ENCODE measurements at regions not wholly inside any gene's neighbourhood (a gene's known extent, or its start where the extent isn't known, plus 50 kb on each side); places are given as distances from the start of the nearest gene placed in this dataset.
"Not testable (repeated sequence)": the region's sequence is repeated elsewhere in the genome, so short reads cannot be mapped to it uniquely, and the experiment has no call there.

- no peak for TF ChIP-seq GABPA (IDR thresholded peaks at IDR 0.05; ENCODE audit: low read depth)
- no peak for TF ChIP-seq POLR2AphosphoS5 (IDR thresholded peaks at IDR 0.05; ENCODE audit: low read depth)
- no peak overlapping the region for H3K27ac ChIP-seq (replicated peaks)
- H3K4me3 ChIP-seq (replicated peaks; ENCODE audit: insufficient read depth, low read length): no peak overlapping the region
- H3K27me3 ChIP-seq (ENCODE audit: insufficient read depth, poor library complexity, severe bottlenecking): no peaks in the 10 kb centered on the region
- DNase-seq (ENCODE audit: low read depth in 1 of 2, low spot score in 1 of 2): no peak
Measured at GRCh38 chr20:29409833-29410805, 1847.3 kb upstream of the DEFB115 start.

GRCh38 chr20:29410806-29411457, 1846.5 kb upstream of the DEFB115 start:
- no peak overlapping the region for H3K27ac ChIP-seq (replicated peaks)
- DNase-seq (ENCODE audit: low read depth in 1 of 2, low spot score in 1 of 2): no peak
- TF ChIP-seq CTCF (IDR thresholded peaks at IDR 0.05; ENCODE audit: insufficient read depth, low read length) (no peak), GABPA (IDR thresholded peaks at IDR 0.05; ENCODE audit: low read depth) (no peak), SPI1 (IDR thresholded peaks at IDR 0.05; ENCODE audit: borderline replicate concordance, low read depth) (no peak), POLR2AphosphoS5 (IDR thresholded peaks at IDR 0.05; ENCODE audit: low read depth) (no peak), REST (IDR thresholded peaks at IDR 0.05; ENCODE audit: insufficient replicate concordance, low read depth) (no peak)
- no peaks in the 10 kb centered on the region for H3K27me3 ChIP-seq (ENCODE audit: insufficient read depth, poor library complexity, severe bottlenecking)
- no peak overlapping the region for H3K4me3 ChIP-seq (replicated peaks; ENCODE audit: insufficient read depth, low read length)

- not testable (repeated sequence) for H3K27ac ChIP-seq (replicated peaks); DNase-seq (ENCODE audit: low read depth in 1 of 2, low spot score in 1 of 2); H3K27me3 ChIP-seq (ENCODE audit: insufficient read depth, poor library complexity, severe bottlenecking); H3K4me3 ChIP-seq (replicated peaks; ENCODE audit: insufficient read depth, low read length)
Measured at GRCh38 chr20:29411458-29411820, 1846.0 kb upstream of the DEFB115 start.

GRCh38 chr20:29419378-29419777, 1838.1 kb upstream of the DEFB115 start:
- no peak for TF ChIP-seq REST (IDR thresholded peaks at IDR 0.05; ENCODE audit: insufficient replicate concordance, low read depth)
- no peak for TF ChIP-seq CTCF (IDR thresholded peaks at IDR 0.05; ENCODE audit: insufficient read depth, low read length)
- no peak for TF ChIP-seq GABPA (IDR thresholded peaks at IDR 0.05; ENCODE audit: low read depth)
- no peak for TF ChIP-seq SPI1 (IDR thresholded peaks at IDR 0.05; ENCODE audit: borderline replicate concordance, low read depth)
- no peak for TF ChIP-seq POLR2AphosphoS5 (IDR thresholded peaks at IDR 0.05; ENCODE audit: low read depth)
- H3K4me3 ChIP-seq (replicated peaks; ENCODE audit: insufficient read depth, low read length): no peak overlapping the region
- DNase-seq (ENCODE audit: low read depth in 1 of 2, low spot score in 1 of 2): no peak
- no peak overlapping the region for H3K27ac ChIP-seq (replicated peaks)
- no peaks in the 10 kb centered on the region for H3K27me3 ChIP-seq (ENCODE audit: insufficient read depth, poor library complexity, severe bottlenecking)

Data from HL-60 (cell line).